Pulmonary artery endothelial cell (primary cell): ENCODE measurements at regions not wholly inside any gene's neighbourhood (a gene's known extent, or its start where the extent isn't known, plus 50 kb on each side); places are given as distances from the start of the nearest gene placed in this dataset.

Source experiments
- DNase-seq: peaks from one replicate; pipeline ENCODE4 v3.0.0-alpha.2; 2011; ENCODE audit warnings: low read depth, low spot score

GRCh38 chr11:33616552-33616951 lies 84.1 kb downstream of the C11orf91 start:
- DNase-seq = no peak

- DNase-seq = no peak
Measured at GRCh38 chr11:33615751-33616150, 84.9 kb downstream of the C11orf91 start.

- no peak for DNase-seq
Measured at GRCh38 chr11:33613404-33613803, 87.2 kb downstream of the C11orf91 start.

GRCh38 chr11:33610903-33611302 lies 89.7 kb downstream of the C11orf91 start:
- DNase-seq = no peak

- DNase-seq = no peak
Measured at GRCh38 chr11:33608386-33608785, 92.2 kb downstream of the C11orf91 start.

GRCh38 chr11:33606762-33607161 lies 93.9 kb downstream of the C11orf91 start:
- no peak for DNase-seq

- DNase-seq = no peak
Measured at GRCh38 chr11:33605703-33606102, 94.9 kb downstream of the C11orf91 start.

- no peak for DNase-seq
Measured at GRCh38 chr11:33598426-33599069, 102.1 kb downstream of the C11orf91 start.

- no peak for DNase-seq
Measured at GRCh38 chr11:33594188-33594587, 106.4 kb downstream of the C11orf91 start.

- DNase-seq = no peak
Measured at GRCh38 chr11:33590441-33590840, 110.2 kb downstream of the C11orf91 start.

GRCh38 chr11:33588056-33588455 lies 112.6 kb downstream of the C11orf91 start:
- no peak for DNase-seq

- DNase-seq = no peak
Measured at GRCh38 chr11:33585586-33586209, 114.9 kb downstream of the C11orf91 start.

- no peak for DNase-seq
Measured at GRCh38 chr11:33582636-33583325, 117.8 kb downstream of the C11orf91 start.

- no peak for DNase-seq
Measured at GRCh38 chr11:33579101-33579500, 121.5 kb downstream of the C11orf91 start.

- DNase-seq = no peak
Measured at GRCh38 chr11:33577204-33577603, 123.4 kb downstream of the C11orf91 start.

GRCh38 chr11:33575311-33575710 lies 125.3 kb downstream of the C11orf91 start:
- DNase-seq = no peak

GRCh38 chr11:33574331-33574730 lies 126.3 kb downstream of the C11orf91 start:
- no peak for DNase-seq

- DNase-seq = no peak
Measured at GRCh38 chr11:33569333-33569732, 131.3 kb downstream of the C11orf91 start.

- DNase-seq = no peak
Measured at GRCh38 chr11:33567004-33567403, 133.6 kb downstream of the C11orf91 start.

GRCh38 chr11:33564856-33565453 lies 135.7 kb downstream of the C11orf91 start:
- no peak for DNase-seq

GRCh38 chr11:33560729-33561128 lies 139.9 kb downstream of the C11orf91 start:
- no peak for DNase-seq

GRCh38 chr11:33559567-33559966 lies 141.1 kb downstream of the C11orf91 start:
- DNase-seq = no peak
